H1 (cell line): ENCODE measurements at regions not wholly inside any gene's neighbourhood (a gene's known extent, or its start where the extent isn't known, plus 50 kb on each side); places are given as distances from the start of the nearest gene placed in this dataset.

Source experiments
- CTCF ChIA-PET: fragments of 300-600 bp; sonication (Branson Sonifier 250); formaldehyde crosslinking; loops from one replicate; lab custom pipeline; 2021; ENCODE audit not compliant: partially characterized antibody; lab: Charles Lee
- POLR2A ChIA-PET: fragments of 300-600 bp; sonication (Branson Sonifier 250); formaldehyde crosslinking; loops from one replicate; lab custom pipeline; 2021; ENCODE audit warnings: inconsistent platforms; ENCODE audit not compliant: partially characterized antibody; lab: Charles Lee
- DNase-seq, 2 experiments: peaks; one replicate each; pipeline versions ENCODE4 v3.0.0 to v3.0.0-alpha.2; 2010 to 2022; ENCODE audit warnings: low spot score in 2 of 2, low read depth in 1 of 2, mixed read lengths in 1 of 2
- FAIRE-seq: peaks from 2 replicates; lab custom pipeline; 2011; peaks lifted over from hg19 to GRCh38; lab: Jason Lieb, UNC
- H2AFZ ChIP-seq: 2 replicates; pipeline ENCODE4 v1.8.1; 2012; ENCODE audit warnings: low read length, inconsistent platforms
- H2AK5ac ChIP-seq: 2 replicates; pipeline ENCODE4 v1.6.1; 2013; ENCODE audit warnings: low read depth, low read length
- H2BK120ac ChIP-seq: replicated peaks from 2 replicates; pipeline ENCODE3; 2013; ENCODE audit warnings: low read depth, low read length, inconsistent platforms
- H2BK12ac ChIP-seq: 2 replicates; pipeline ENCODE4 v1.6.1; 2013; ENCODE audit warnings: low read depth, low read length
- H2BK15ac ChIP-seq: 2 replicates; pipeline ENCODE4 v1.6.1; 2013; ENCODE audit warnings: low read length
- H2BK20ac ChIP-seq: 2 replicates; pipeline ENCODE4 v1.6.1; 2013; ENCODE audit warnings: low read length
- H2BK5ac ChIP-seq: 2 replicates; pipeline ENCODE4 v1.6.1; 2013; ENCODE audit warnings: low read depth, low read length
- H3K14ac ChIP-seq: 2 replicates; pipeline ENCODE4 v1.6.1; 2013; ENCODE audit warnings: inconsistent platforms; ENCODE audit not compliant: insufficient read length
- H3K18ac ChIP-seq: 2 replicates; pipeline ENCODE4 v1.6.1; 2013; ENCODE audit warnings: low read length; ENCODE audit errors: extremely low read depth
- H3K23ac ChIP-seq: 2 replicates; pipeline ENCODE4 v1.6.1; 2013; ENCODE audit warnings: inconsistent platforms; ENCODE audit not compliant: insufficient read length
- H3K23me2 ChIP-seq: 2 replicates; pipeline ENCODE4 v1.6.1; 2013; ENCODE audit warnings: low read depth, low read length
- H3K27ac ChIP-seq: 2 replicates; pipeline ENCODE4 v1.6.1; 2011; ENCODE audit warnings: low read depth, low read length, inconsistent platforms
- H3K27me3 ChIP-seq, 4 experiments: replicated peaks in 1 of 4; 1 replicate in 1 of 4; 2 replicates in 3 of 4; pipeline versions ENCODE4 v1.6.1 to v1.8.1; 2011 to 2013; ENCODE audit warnings: low read length in 3 of 4, mild to moderate bottlenecking in 3 of 4, inconsistent platforms in 2 of 4, mixed read lengths in 2 of 4, moderate library complexity in 1 of 4; ENCODE audit not compliant: control insufficient read depth in 3 of 4, insufficient read depth in 3 of 4; ENCODE audit errors: extremely low read depth in 1 of 4
- H3K36me3 ChIP-seq, 4 experiments: 2 replicates each; pipeline versions ENCODE4 v1.6.1 to v1.8.1; 2011 to 2013; ENCODE audit warnings: mild to moderate bottlenecking in 4 of 4, low read length in 3 of 4, moderate library complexity in 2 of 4, control low read depth in 1 of 4, inconsistent platforms in 1 of 4; ENCODE audit not compliant: insufficient read depth in 4 of 4, control insufficient read depth in 2 of 4
- H3K4ac ChIP-seq: replicated peaks from 2 replicates; pipeline ENCODE3; 2013; ENCODE audit warnings: low read length, low read depth, mixed read lengths, inconsistent platforms; ENCODE audit not compliant: insufficient read length
- H3K4me1 ChIP-seq, 4 experiments: replicated peaks in 1 of 4; 1 replicate in 1 of 4; 2 replicates in 3 of 4; pipeline versions ENCODE4 v1.6.1 to v1.8.1; 2011 to 2013; ENCODE audit warnings: low read length in 3 of 4, inconsistent platforms in 2 of 4, mixed read lengths in 1 of 4; ENCODE audit not compliant: insufficient read depth in 4 of 4, control insufficient read depth in 3 of 4
- H3K4me2 ChIP-seq, 2 experiments: 2 replicates each; pipeline versions ENCODE4 v1.6.1 to v1.8.1; 2011 to 2013; ENCODE audit warnings: low read depth in 2 of 2, low read length in 2 of 2, control low read depth in 1 of 2, inconsistent platforms in 1 of 2, mild to moderate bottlenecking in 1 of 2; ENCODE audit not compliant: insufficient read depth in 1 of 2
- H3K4me3 ChIP-seq, 4 experiments: fragments of 200-600, 300-600 bp in 1 of 4; sonication (generic), shearing (Covaris generic), sonication (Bioruptor Twin) in 1 of 4; 2 replicates each; pipeline versions ENCODE4 v1.5.1 to v1.8.1; 2011 to 2016; ENCODE audit warnings: low read length in 4 of 4, low read depth in 3 of 4, control low read depth in 2 of 4, inconsistent platforms in 2 of 4, mild to moderate bottlenecking in 2 of 4, mixed read lengths in 1 of 4, moderate library complexity in 1 of 4; ENCODE audit not compliant: insufficient read depth in 2 of 4; ENCODE audit errors: extremely low read depth in 1 of 4
- H3K56ac ChIP-seq: replicated peaks from 2 replicates; pipeline ENCODE3; 2013; ENCODE audit warnings: low read depth, mild to moderate bottlenecking, mixed read lengths, low read length, inconsistent platforms; ENCODE audit not compliant: insufficient read length
- H3K79me1 ChIP-seq: 2 replicates; pipeline ENCODE4 v1.6.1; 2013; ENCODE audit warnings: low read depth, low read length, control low read depth
- H3K79me2 ChIP-seq, 2 experiments: 2 replicates each; pipeline versions ENCODE4 v1.6.1 to v1.8.1; 2012 to 2013; ENCODE audit warnings: low read length in 2 of 2, mild to moderate bottlenecking in 2 of 2, inconsistent platforms in 1 of 2; ENCODE audit not compliant: insufficient read depth in 2 of 2, control insufficient read depth in 1 of 2
- H3K9ac ChIP-seq, 4 experiments: replicated peaks in 1 of 4; 1 replicate in 1 of 4; 2 replicates in 3 of 4; pipeline versions ENCODE4 v1.6.1 to v1.8.1; 2011 to 2013; ENCODE audit warnings: low read depth in 3 of 4, low read length in 3 of 4, control low read depth in 2 of 4, mild to moderate bottlenecking in 2 of 4, moderate library complexity in 2 of 4, inconsistent platforms in 1 of 4; ENCODE audit errors: extremely low read depth in 1 of 4
- H3K9me3 ChIP-seq, 2 experiments: 2 replicates each; pipeline versions ENCODE4 v1.6.1 to v1.8.1; 2012 to 2013; ENCODE audit warnings: mild to moderate bottlenecking in 2 of 2, moderate library complexity in 2 of 2, control low read depth in 1 of 2, inconsistent platforms in 1 of 2, low read depth in 1 of 2, low read length in 1 of 2, mixed read lengths in 1 of 2; ENCODE audit not compliant: insufficient read depth in 2 of 2
- H4K20me1 ChIP-seq, 2 experiments: replicated peaks in 1 of 2; 2 replicates each; pipeline versions ENCODE3 to v1.8.1; 2011 to 2013; ENCODE audit warnings: inconsistent platforms in 2 of 2, low read length in 2 of 2, mild to moderate bottlenecking in 1 of 2; ENCODE audit not compliant: insufficient read depth in 2 of 2, control insufficient read depth in 1 of 2
- H4K5ac ChIP-seq: 2 replicates; pipeline ENCODE4 v1.6.1; 2013; ENCODE audit warnings: low read length, low read depth, mixed read lengths, inconsistent platforms; ENCODE audit not compliant: insufficient read length
- H4K8ac ChIP-seq: 2 replicates; pipeline ENCODE4 v1.8.0; 2013; ENCODE audit warnings: mild to moderate bottlenecking, moderate library complexity, low read length, inconsistent platforms; ENCODE audit not compliant: insufficient read depth; ENCODE audit errors: extremely low read depth
- H4K91ac ChIP-seq: replicated peaks from 2 replicates; pipeline ENCODE3; 2013; ENCODE audit warnings: low read length, mixed read lengths, inconsistent platforms; ENCODE audit not compliant: insufficient read length
- BCL11A ChIP-seq, 2 experiments: IDR thresholded peaks; one replicate each; pipeline ENCODE4 v1.6.1; 2011; ENCODE audit warnings: low read depth in 2 of 2, low read length in 2 of 2, mild to moderate bottlenecking in 2 of 2
- BRCA1 ChIP-seq: IDR thresholded peaks from 2 replicates; pipeline ENCODE4 v1.6.1; 2012; ENCODE audit warnings: low read depth, low read length, improper control_type of control experiment
- CBX5 ChIP-seq: fragments of 300-800, 300-1000 bp; sonication (generic); IDR thresholded peaks from 2 replicates; pipeline ENCODE4 v1.7.1; 2016; ENCODE audit warnings: antibody characterized with exemption, low read length, low read depth
- CHD2 ChIP-seq: IDR thresholded peaks from 2 replicates; pipeline ENCODE4 v1.6.1; 2012; ENCODE audit warnings: low read length, improper control_type of control experiment
- RNF2 ChIP-seq: fragments of 200-900, 300-1000 bp; sonication (generic); IDR thresholded peaks from 2 replicates; pipeline ENCODE4 v1.7.1; 2016; ENCODE audit warnings: borderline replicate concordance, low read depth, mild to moderate bottlenecking, antibody characterized with exemption, low read length; ENCODE audit not compliant: poor library complexity, severe bottlenecking; ENCODE audit errors: missing control alignments
- SIRT6 ChIP-seq: IDR thresholded peaks from one replicate; pipeline ENCODE4 v1.7.1; 2012; ENCODE audit warnings: low read length, inconsistent platforms
- SIX5 ChIP-seq: IDR thresholded peaks from 2 replicates; pipeline ENCODE4 v1.6.1; 2011; ENCODE audit warnings: mild to moderate bottlenecking, low read depth, low read length
- SP1 ChIP-seq: IDR thresholded peaks from 2 replicates; pipeline ENCODE4 v1.6.1; 2011; ENCODE audit warnings: low read depth, low read length
- SUZ12 ChIP-seq: fragments of 200-600 bp; sonication (generic); IDR thresholded peaks from 2 replicates; pipeline ENCODE4 v1.6.1; 2012; ENCODE audit warnings: mild to moderate bottlenecking, inconsistent platforms, low read length, moderate library complexity, mixed read lengths
- WGBS, 2 experiments: shearing (Covaris generic) in 1 of 2; methylation state at CpG; one replicate each; pipeline versions ENCODE4 v1.1.6 to v1.1.7; 2013 to 2015; ENCODE audit warnings: low lambda C conversion rate in 2 of 2, mixed read lengths in 2 of 2, inconsistent platforms in 1 of 2, low coverage in 1 of 2, missing lambda C conversion rate in 1 of 2; ENCODE audit not compliant: insufficient replicate concordance in 2 of 2, insufficient coverage in 1 of 2, insufficient read length in 1 of 2; ENCODE audit errors: extremely low coverage in 1 of 2, missing lambda C conversion rate in 1 of 2; 5-methylcytosine and 5-hydroxymethylcytosine counted together

- H2BK12ac ChIP-seq = no peak overlapping the region
- no peak overlapping the region for H3K14ac ChIP-seq
- no peak overlapping the region for H4K5ac ChIP-seq
- H3K18ac ChIP-seq = no peak overlapping the region
- POLR2A ChIA-PET = no interaction called here
- no peak overlapping the region for H3K56ac ChIP-seq
- H3K27ac ChIP-seq = no peak overlapping the region
- H4K20me1 ChIP-seq = no peaks in the 10 kb centered on the region
- no peak for TF ChIP-seq CBX5
- no peak for TF ChIP-seq SP1
- TF ChIP-seq RNF2 = no peak
- TF ChIP-seq BRCA1 = no peak
- no peak for TF ChIP-seq SUZ12
- no peak for TF ChIP-seq SIX5
- no peak for TF ChIP-seq CHD2
- TF ChIP-seq SIRT6 = no peak
- TF ChIP-seq BCL11A (IDR thresholded peaks at IDR 0.05; ENCODE audit: low read depth in 2 of 2, low read length in 2 of 2) = no peak
- TF ChIP-seq, all 59 proteins: peak for 0
- Histone ChIP-seq H3K4ac (no peak overlapping the region), H3K23ac (no peak overlapping the region), H3K4me2 (no peak overlapping the region), H3K79me1 (peaks cover 3% of the 10 kb centered on the region; the same call in 1 of the 2 replicates), H3K4me1 (no peaks in the 10 kb centered on the region), H3K36me3 (peaks cover 0 to 4% (median 0%) of the 10 kb centered on the region in 4 experiments; a peak in 1 of 8 replicates), H2BK15ac (no peak overlapping the region), H3K9me3 (0 out of 4 replicates have a peak, but pooled peaks cover 4% of the 10 kb centered on the region in 2 experiments), H2AK5ac (no peak overlapping the region), H3K23me2 (no peaks in the 10 kb centered on the region), H3K27me3 (no peaks in the 10 kb centered on the region), H3K9ac (no peak overlapping the region), H3K4me3 (no peak overlapping the region), H4K91ac (no peak overlapping the region), H2BK120ac (no peak overlapping the region), H2AFZ (no peak overlapping the region), H4K8ac (no peak overlapping the region), H2BK5ac (no peak overlapping the region), H2BK20ac (no peak overlapping the region), H3K79me2 (no peaks in the 10 kb centered on the region)
- FAIRE-seq = no peak
- WGBS, 2 experiments = 91% methylated on average over 3 of the region's 3 CpGs; no CpG with 5 or more reads in 1 of the 2 experiments
- no peak for DNase-seq
- CTCF ChIA-PET = interaction anchor here (1.6 kb wide), 1 partner anchor 18 kb away, joined by 5 read pairs; no protein-coding TSS in a partner anchor
These were observed 597.4 kb downstream of the UQCRFS1 start for GRCh38 chr19:28615546-28615916.
